Esophagus squamous epithelium (tissue), 4 donors: ENCODE measurements at regions not wholly inside any gene's neighbourhood (a gene's known extent, or its start where the extent isn't known, plus 50 kb on each side); places are given as distances from the start of the nearest gene placed in this dataset.

Experiments used
- POLR2A ChIP-seq, 4 donors: fragments of 450-650 bp; IDR thresholded peaks; one replicate each; pipeline ENCODE4 v1.6.1; 2017; ENCODE audit warnings: antibody characterized with exemption in 4 of 4, mild to moderate bottlenecking in 4 of 4, moderate library complexity in 3 of 4
- TF ChIP-seq, protein P1 (sequence below), 6 experiments: fragments of 450-650 bp in 4 of 6; fragments of 200-600 bp in 2 of 6; sonication (generic) in 2 of 6; IDR thresholded peaks; one replicate each; pipeline ENCODE4 v1.5.1; 2016 to 2019; ENCODE audit warnings: antibody characterized with exemption in 6 of 6, mild to moderate bottlenecking in 4 of 6, moderate library complexity in 4 of 6

DNA sequence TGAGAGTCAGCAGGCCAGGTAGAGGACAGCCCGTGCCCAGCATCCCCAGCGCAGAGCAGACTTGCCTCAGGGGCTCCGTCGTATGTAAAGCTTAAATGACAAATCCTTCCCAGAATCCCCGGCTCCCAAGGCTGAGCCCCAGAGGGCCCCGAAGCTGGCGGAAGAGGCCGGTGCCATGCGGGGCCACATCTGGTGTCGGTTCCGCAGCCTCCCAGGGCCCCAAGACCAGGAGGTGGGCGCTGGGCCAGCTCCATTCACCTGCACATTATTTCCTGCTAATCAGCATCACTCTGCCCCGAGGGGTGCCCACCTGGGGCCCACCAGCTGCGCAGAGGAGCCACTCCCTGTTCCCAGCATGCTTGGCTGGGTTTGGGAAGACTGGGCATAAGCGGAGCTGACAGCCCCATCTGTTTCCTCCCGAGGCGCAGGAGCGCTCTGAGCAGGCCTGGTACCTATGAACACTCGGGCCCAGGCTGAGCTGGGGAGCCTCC is 124.0 kb upstream of the PPP1R26 start:
- TF ChIP-seq POLR2A (IDR thresholded peaks at IDR 0.05): no peak
- TF ChIP-seq, protein P1, sequence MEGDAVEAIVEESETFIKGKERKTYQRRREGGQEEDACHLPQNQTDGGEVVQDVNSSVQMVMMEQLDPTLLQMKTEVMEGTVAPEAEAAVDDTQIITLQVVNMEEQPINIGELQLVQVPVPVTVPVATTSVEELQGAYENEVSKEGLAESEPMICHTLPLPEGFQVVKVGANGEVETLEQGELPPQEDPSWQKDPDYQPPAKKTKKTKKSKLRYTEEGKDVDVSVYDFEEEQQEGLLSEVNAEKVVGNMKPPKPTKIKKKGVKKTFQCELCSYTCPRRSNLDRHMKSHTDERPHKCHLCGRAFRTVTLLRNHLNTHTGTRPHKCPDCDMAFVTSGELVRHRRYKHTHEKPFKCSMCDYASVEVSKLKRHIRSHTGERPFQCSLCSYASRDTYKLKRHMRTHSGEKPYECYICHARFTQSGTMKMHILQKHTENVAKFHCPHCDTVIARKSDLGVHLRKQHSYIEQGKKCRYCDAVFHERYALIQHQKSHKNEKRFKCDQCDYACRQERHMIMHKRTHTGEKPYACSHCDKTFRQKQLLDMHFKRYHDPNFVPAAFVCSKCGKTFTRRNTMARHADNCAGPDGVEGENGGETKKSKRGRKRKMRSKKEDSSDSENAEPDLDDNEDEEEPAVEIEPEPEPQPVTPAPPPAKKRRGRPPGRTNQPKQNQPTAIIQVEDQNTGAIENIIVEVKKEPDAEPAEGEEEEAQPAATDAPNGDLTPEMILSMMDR (IDR thresholded peaks at IDR 0.05): no peak
